ENCODE measurements at regions not wholly inside any gene's neighbourhood (a gene's known extent, or its start where the extent isn't known, plus 50 kb on each side); places are given as distances from the start of the nearest gene placed in this dataset.
A peak's percentile ranks its signal among the peaks of the same experiment; 100 is the strongest.

DNA sequence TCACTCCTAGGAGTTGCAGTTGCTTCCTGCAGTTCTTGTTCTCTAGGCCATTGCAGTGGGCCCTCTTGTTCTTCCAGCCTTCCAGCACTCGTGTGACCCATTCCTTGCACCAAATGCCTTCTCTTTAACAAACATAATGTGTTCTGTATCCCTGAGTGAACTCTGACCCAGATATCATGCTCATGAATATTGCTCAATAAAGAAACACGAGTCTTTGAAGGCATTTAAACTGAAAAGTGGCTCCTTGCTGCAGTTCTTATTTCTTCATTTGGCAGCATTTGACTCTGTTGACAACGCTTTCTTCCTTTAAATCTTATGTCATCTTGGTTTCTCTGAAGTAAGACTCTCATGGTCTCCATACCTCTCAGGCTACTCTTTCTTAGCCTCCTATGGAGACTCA is 100.7 kb upstream of the PDE4B start:
- no peak overlapping the region for H3K4me3 ChIP-seq
- TF ChIP-seq, protein P1, sequence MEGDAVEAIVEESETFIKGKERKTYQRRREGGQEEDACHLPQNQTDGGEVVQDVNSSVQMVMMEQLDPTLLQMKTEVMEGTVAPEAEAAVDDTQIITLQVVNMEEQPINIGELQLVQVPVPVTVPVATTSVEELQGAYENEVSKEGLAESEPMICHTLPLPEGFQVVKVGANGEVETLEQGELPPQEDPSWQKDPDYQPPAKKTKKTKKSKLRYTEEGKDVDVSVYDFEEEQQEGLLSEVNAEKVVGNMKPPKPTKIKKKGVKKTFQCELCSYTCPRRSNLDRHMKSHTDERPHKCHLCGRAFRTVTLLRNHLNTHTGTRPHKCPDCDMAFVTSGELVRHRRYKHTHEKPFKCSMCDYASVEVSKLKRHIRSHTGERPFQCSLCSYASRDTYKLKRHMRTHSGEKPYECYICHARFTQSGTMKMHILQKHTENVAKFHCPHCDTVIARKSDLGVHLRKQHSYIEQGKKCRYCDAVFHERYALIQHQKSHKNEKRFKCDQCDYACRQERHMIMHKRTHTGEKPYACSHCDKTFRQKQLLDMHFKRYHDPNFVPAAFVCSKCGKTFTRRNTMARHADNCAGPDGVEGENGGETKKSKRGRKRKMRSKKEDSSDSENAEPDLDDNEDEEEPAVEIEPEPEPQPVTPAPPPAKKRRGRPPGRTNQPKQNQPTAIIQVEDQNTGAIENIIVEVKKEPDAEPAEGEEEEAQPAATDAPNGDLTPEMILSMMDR (IDR thresholded peaks at IDR 0.05) = no peak
- no peaks in the 10 kb centered on the region for H3K27me3 ChIP-seq
- H3K27ac ChIP-seq = peak overlapping the region in 1 of 2 donors; percentile 20
- peaks cover 17 to 26% of the 10 kb centered on the region in 2 donors for H3K4me1 ChIP-seq
- DNase-seq (no peak), ATAC-seq (no peak)
- no peaks in the 10 kb centered on the region for H3K36me3 ChIP-seq
- no peaks in the 10 kb centered on the region for H3K9me3 ChIP-seq
- intact Hi-C loops (cut with DNase I) = no loop called here

DNA sequence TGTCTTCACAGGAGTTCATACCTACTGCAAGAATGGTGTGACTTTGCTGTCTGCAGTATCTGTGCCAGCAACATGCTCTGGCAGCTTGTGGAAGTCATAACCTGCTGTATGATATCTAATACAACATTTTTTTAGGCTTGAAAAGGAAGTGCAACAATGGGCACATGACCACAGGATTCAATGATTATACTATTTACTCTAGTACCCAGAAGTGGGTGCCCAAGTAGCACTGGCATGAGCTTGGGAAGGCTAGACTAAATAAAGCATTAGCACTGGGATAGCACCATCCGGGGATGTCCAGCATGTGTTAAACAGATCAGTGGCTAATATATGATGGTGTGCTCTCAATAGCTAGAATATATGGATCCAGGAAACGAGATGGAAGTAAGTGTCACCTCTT is 98.6 kb upstream of the PDE4B start:
- H3K27me3 ChIP-seq = no peaks in the 10 kb centered on the region
- H3K9me3 ChIP-seq = no peaks in the 10 kb centered on the region
- H3K36me3 ChIP-seq = no peaks in the 10 kb centered on the region
- peaks cover 12 to 18% of the 10 kb centered on the region in 2 donors for H3K4me1 ChIP-seq
- TF ChIP-seq, protein P1 (IDR thresholded peaks at IDR 0.05) = no peak
- H3K27ac ChIP-seq = no peak overlapping the region
- intact Hi-C loops (cut with DNase I) = no loop called here
- no peak overlapping the region for H3K4me3 ChIP-seq
- ATAC-seq (peak; percentile 80), DNase-seq (no peak)

DNA sequence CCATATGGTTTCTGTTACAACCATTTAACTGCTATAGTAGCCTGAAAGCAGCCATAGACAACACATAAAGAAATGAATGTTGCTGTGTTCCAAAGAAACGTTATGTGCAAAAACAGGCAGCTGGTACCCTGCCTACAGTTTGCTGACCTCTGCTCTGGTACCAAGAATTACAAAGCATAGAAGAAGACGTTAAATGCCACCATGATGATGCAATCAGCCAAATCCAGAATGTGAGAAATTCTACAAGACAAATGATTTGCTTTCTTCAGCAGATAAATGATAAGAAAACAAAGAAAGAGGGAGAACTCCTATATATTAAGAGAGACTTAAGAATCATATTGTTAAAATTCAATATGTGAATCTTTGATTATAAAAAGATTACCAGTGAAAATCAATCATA is 97.8 kb upstream of the PDE4B start:
- H3K4me3 ChIP-seq = no peak overlapping the region
- TF ChIP-seq, protein P1 (IDR thresholded peaks at IDR 0.05) = no peak
- peaks cover 12 to 18% of the 10 kb centered on the region in 2 donors for H3K4me1 ChIP-seq
- H3K27ac ChIP-seq = no peak overlapping the region
- no peak for ATAC-seq
- intact Hi-C loops (cut with DNase I) = no loop called here
- H3K27me3 ChIP-seq = no peaks in the 10 kb centered on the region
- H3K9me3 ChIP-seq = no peaks in the 10 kb centered on the region
- DNase-seq = no peak
- H3K36me3 ChIP-seq = no peaks in the 10 kb centered on the region

DNA sequence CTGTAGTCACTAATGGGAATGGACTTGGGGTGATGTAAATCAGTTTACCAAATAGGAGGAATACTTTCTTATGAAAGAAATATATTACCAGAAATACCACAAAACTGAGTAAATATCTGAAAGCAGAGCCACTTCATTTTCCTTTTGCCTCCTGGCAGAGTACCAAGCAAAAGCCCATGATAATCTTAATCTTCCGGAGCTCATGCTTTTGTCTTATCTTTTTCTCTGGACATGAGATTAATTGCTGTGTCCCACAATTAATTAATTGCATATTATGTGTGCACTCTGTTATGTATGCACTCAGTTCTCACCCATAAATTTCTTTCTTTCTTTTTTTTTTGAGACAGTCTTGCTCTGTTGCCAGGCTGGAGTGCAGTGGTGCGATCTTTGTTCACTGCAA is 94.1 kb upstream of the PDE4B start:
- no peaks in the 10 kb centered on the region for H3K36me3 ChIP-seq
- no peaks in the 10 kb centered on the region for H3K9me3 ChIP-seq
- H3K27me3 ChIP-seq = no peaks in the 10 kb centered on the region
- ATAC-seq (no peak), DNase-seq (no peak)
- intact Hi-C loops (cut with DNase I) = no loop called here
- no peak overlapping the region for H3K4me3 ChIP-seq
- TF ChIP-seq, protein P1 (IDR thresholded peaks at IDR 0.05) = no peak
- no peak overlapping the region for H3K27ac ChIP-seq
- no peaks in the 10 kb centered on the region for H3K4me1 ChIP-seq

DNA sequence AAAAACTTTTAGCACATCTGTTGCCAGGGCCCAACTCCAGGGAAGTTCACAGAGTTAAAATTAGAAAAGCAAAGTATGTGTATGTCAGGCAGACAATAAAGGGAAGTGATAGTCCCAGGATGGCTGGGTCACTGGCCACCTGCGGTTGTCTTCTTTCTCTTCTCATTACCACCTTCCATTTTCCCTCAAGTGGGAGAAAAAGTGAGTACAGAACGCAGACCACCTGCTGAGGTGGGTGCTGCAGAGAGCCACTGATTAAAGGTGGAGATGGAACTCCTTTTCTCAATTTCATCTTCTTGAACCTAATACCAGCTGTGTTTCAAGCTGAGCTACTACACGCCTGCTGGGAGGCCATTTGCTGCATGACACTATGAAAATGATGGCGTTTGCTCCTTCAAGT is 88.8 kb upstream of the PDE4B start:
- intact Hi-C loops (cut with DNase I) = no loop called here
- Histone ChIP-seq H3K27me3 (no peaks in the 10 kb centered on the region), H3K4me1 (no peaks in the 10 kb centered on the region), H3K27ac (no peak overlapping the region), H3K36me3 (no peaks in the 10 kb centered on the region), H3K9me3 (no peaks in the 10 kb centered on the region), H3K4me3 (no peak overlapping the region)
- TF ChIP-seq, protein P1 (IDR thresholded peaks at IDR 0.05) = no peak
- DNase-seq (no peak), ATAC-seq (no peak)

All from left lung (tissue), 4 donors.